Suppressor macrophage treated with lipopolysaccharide for 1 hour (primary cell): ENCODE measurements at regions not wholly inside any gene's neighbourhood (a gene's known extent, or its start where the extent isn't known, plus 50 kb on each side); places are given as distances from the start of the nearest gene placed in this dataset.
"Not testable (repeated sequence)": the region's sequence is repeated elsewhere in the genome, so short reads cannot be mapped to it uniquely, and the experiment has no call there.

Source experiments
- DNase-seq, 3 donors: peaks; one replicate each; pipeline ENCODE4 v3.0.0-alpha.2; 2020 to 2022

DNA sequence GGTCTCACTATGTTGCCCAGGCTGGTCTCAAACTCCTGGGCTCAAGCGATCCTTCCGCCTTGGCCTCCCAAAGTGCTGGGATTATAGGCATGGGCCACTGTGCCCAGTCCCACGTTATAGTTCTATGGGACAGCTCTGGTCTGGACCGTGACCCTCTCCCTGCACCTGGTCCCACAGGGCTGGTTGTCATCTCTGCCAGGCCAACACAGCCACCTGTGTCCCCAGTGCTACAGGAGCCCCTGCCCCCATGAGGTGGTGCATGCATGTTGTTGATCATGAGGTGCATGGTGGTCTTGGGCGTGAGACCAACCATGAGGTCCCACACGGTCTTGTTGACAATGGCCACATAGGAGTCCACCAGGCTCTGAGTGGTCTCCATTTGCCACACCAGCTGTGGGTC, 51.0 kb upstream of the UBE2Q2 start:
- DNase-seq, result not testable (repeated sequence)

DNA sequence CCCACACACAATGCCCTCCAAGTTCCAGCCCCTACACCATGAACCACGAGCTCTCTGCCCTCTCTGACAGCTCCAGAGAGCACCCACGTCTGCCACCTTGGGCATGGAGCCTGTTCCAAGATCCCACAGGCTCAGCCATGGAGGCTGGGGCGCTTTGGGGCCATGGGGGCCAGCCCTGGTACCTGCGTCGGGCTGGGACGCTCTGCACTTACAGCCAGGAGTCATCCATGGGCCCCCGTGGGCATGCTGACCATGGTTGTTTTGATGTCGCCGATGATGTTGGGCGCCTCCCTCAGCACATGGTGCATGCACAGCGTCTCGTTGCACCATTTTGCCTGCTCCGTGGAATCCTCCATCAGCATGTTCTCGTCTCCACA, 51.9 kb upstream of the UBE2Q2 start:
- DNase-seq, result no peak

DNA sequence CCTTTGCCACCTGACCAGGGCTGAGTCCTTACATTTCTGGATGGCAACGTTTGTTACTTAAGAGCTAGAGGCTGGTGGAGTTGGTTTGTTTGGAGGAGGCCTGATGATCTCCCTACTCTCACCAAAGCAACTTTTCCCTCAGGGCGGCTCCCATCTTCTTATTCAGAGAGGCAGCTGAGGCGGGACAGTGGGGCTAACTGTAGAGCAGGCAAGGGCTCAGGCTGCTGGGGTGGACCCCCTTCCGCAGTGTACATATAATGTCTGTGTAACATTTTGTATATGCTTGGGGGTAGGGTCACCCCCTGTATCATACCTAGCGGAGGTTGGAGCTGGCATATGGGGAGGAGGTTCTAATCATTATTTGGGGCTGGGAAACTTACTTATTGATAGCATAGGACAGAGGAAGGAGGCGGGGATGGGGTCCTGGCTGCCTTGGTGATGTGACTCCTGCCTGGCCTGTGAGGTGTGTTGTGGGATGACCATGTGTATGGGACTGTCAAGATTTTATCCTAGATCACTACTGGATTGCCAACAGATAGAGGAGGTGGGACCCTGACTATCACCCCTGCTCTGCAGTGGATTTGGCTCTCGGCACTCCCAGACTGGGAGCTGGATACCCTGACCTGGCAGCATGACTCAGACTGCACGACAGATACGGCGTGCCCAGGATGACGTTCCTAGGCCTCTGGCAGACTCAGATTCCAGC, 52.5 kb upstream of the UBE2Q2 start:
- DNase-seq, result no peak

GRCh38 chr15:75786575-75786947, 56.7 kb upstream of the UBE2Q2 start:
- DNase-seq, result no peak

- DNase-seq, result no peak
Observed at GRCh38 chr15:75785771-75786574, 57.3 kb upstream of the UBE2Q2 start.

DNA sequence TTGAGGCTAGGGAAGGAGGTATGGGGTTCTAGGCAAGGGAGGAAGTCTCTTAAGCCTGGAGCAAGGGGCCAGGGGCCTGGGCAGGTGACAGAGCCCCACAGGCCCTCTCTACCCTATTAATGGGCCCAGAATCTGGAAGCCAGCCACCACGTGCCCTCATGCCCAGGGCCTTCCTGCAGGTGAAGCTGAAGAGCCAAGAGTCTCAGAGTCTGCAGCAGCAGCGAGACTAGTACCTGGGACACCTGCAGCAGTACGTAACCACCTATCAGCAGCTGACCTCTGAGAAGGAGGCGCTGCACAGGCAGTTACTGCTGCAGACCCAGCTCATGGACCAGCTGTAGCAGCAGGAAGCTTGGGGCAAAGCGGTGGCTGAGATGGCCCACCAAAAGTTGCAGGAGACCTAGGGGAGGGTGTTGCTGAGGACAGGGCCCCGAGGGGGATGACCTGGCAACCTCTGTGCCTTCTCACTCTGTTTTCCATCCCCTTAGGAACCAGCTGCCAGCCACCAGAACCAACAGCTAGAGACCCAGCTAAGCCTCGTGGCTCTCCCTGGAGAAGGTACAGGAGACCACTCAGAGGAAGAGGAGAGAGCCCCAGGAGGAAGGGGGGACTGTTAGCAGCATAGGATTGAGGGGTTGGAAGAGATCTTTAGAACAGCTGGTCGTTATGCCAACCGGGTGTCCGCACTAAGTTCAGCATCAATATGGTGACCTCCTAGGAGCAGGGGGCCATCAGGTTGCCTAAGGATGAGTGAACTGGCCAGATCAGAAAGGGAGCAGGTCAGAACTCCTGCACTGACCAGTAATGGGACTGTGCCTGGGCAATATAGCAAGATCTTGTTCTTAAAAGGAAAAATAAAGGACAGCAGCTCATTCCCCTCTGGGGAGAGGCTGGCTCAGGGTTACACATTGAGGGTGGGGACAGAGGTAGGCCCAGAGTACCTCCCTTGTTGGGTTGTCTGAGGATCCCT, 58.5 kb upstream of the UBE2Q2 start:
- not testable (repeated sequence) for DNase-seq

GRCh38 chr15:75783566-75783965, 59.7 kb upstream of the UBE2Q2 start:
- DNase-seq, result not testable (repeated sequence)

GRCh38 chr15:75782926-75783325, 60.3 kb upstream of the UBE2Q2 start:
- DNase-seq, result no peak

DNA sequence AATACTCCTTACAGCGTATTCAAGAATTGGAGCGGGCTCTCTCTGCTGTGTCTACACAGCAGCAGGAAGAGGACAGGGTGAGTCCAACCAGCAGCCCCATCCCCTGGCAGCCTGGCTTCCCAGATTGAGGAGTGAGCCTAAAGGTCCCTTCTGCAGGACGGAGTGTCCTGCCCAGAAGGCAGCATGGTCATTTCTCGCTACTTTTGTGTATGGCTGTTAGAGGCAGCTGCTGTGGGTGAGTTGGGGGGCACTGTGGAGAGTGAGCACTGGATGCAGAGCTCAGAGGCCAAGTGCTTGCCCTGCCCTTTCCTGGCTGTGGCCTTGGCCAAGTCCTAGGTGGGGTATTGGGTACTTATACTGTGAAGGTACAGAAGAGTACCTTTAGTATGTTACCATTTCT, 62.3 kb upstream of the UBE2Q2 start:
- DNase-seq, result not testable (repeated sequence)

DNA sequence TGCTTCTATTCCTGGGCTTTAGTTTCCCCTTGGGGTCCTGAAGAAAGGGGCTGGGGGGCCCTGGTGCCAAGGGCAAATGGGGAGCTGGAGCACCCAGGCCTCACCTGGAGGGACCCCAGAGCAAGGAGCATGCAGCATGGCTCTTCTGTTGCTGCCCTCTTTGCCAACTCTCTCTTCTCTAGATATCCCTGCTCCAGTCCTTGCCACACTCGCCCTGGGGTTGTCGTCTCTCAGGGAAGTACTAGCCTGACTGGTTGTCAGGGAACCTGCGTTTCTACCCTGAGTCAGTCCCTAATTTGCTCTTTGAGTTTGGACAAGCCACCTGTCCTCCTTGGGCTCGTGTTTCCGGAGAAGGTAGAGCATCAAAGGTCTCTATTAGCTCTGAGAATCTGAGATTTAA, 63.7 kb upstream of the UBE2Q2 start:
- DNase-seq, result no peak

DNA sequence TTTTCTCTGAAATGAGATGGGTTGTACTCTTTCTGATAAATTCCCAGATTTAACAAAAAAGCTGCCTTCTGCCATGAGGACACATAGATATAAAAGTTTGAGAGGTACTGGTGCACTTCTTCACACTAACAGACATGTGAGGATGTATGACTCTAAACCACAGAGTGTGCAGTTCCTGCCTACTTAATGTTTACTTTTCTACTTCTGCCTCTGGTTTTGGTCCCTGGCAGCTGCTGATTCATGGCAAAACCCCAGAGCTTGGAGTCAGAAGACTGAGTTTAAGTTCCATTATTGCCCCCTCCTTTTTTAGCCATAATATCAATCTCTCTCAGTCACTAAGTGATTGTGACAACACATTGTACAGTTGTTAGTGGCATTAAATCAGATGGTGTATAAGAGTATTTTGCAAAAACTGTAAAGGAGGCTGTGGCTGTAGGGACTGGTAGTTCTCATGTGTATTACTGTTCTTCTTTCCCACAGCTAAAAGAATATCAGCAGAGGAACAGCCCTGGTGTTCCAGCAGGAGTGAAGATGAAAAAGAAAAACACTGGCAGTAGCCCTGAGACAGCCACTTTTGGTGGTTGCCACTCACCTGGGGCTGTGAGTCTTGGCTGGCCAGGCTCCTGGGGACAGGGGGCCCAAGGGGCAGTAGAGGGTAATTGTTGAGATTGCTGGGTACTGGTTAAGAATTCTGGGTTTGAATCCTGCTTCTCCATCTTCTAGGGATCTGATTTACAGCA, 64.4 kb upstream of the CSPG4 start:
- peak; percentile 46 to 75 (median 71) for DNase-seq

DNA sequence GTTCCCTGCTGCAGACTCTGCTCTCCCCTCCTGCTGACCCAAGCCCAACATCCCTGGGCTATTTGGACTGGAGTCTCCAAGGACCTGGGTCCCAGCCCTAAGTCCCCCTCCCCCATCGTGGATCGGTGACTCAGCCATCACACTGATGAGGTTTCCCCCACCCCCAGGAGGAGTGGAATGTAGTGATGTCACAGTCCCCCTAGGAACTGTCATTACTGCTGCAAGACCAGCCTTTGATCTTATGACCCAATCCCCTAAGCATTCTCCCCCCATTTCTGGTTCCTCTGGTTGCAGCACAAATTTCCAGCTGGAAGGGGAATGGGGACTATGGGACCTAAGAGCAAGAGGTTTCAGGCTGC, 63.4 kb upstream of the CSPG4 start:
- DNase-seq, result peak; percentile 50 to 70 (median 54)

DNA sequence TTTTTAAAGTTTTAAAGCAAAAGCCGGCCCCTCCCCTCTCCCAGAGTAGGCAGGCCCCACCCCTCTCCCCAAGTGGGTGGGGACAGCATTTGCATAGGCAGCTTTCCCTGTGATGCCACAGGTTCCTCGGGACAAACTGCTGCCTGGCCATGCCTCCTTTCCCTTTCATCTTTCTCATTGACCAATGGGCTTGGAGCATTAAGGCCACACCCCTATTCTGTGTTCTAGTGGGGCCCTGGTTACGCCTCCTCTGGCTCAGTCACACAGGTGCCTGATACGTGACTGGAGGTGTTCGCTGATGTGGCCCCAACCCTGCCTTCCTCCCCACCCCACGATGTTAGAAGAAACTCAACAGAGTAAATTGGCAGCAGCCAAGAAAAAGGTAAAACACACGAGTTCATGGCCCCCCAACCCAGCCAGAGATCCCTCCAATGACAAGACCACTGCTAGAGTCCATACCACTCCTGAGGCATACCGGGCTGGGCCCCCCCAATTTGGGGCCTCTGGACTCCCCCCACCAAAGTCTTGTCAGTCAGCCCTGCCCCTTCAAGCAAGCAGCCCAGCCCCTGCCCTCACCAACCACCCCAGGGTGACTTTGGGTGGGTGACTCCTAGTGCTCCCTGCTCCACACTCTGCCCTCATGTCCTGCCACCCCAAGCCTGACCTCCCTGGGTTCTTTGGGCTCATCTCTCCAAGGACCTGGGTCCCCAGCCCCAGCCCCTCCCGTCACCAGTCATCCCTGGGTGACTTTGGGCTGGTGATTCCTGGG, 62.8 kb upstream of the CSPG4 start:
- peak in 1 of 3 donors; percentile 13 for DNase-seq

DNA sequence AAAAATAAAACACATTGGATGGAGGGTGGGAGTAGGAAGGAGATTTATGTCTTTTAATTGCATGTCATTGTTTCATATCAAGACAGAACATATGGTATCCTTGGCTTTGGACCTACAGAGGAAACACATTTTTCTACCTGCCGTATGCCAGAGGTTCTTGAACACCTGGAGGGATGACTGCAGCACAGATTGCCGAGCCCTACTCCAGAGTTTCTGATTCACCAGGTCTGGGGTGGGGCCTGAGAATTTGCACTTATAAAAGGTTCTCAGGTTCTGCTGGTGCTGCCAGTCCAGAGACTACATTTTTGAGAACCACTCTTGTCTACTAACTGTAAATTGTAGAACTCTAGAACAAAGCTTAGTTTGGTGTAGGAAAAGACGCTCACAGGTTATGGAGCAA, 61.3 kb upstream of the CSPG4 start:
- DNase-seq, result not testable (repeated sequence)

- DNase-seq, result not testable (repeated sequence)
Observed at GRCh38 chr15:75771054-75771453, 58.4 kb upstream of the CSPG4 start.

DNA sequence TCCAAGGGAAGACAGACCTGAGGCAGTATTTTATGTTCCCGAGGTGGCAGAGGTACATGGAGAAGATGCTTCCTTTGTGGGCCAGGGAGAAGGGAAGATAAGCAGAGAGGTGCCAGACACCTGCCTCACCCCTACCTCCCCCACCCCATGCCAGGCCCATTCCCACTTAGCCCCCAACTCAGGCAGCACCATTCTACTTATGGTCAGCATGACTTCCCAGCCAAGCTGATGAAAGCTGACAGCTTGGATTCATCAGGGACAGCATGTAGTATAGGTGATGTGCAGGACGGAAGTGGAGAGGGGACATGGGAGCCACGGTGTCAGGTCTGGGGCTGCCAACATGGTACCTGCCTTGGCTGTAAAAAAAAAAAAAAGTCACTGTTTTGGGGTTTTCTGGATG, 57.5 kb upstream of the CSPG4 start:
- DNase-seq, result no peak

DNA sequence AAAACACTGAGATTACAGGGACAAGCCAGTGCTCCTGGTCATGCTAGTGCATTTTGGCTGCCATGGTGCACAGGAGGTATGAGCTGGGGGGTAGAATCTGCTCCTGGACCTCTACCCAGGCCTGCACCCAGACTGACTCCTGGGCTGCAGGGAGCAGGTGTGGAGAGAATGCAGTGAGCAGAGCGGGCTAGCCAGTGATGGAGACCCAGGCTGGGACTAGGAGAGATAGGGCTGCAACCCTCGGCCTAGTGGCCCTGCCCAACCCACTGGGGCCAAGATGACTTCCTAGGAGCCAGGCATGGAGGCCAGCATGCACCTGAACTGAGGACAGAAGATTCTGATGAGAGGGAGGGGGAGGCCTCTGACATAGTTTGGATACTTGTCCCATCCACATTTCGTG, 55.9 kb upstream of the CSPG4 start:
- not testable (repeated sequence) for DNase-seq

DNA sequence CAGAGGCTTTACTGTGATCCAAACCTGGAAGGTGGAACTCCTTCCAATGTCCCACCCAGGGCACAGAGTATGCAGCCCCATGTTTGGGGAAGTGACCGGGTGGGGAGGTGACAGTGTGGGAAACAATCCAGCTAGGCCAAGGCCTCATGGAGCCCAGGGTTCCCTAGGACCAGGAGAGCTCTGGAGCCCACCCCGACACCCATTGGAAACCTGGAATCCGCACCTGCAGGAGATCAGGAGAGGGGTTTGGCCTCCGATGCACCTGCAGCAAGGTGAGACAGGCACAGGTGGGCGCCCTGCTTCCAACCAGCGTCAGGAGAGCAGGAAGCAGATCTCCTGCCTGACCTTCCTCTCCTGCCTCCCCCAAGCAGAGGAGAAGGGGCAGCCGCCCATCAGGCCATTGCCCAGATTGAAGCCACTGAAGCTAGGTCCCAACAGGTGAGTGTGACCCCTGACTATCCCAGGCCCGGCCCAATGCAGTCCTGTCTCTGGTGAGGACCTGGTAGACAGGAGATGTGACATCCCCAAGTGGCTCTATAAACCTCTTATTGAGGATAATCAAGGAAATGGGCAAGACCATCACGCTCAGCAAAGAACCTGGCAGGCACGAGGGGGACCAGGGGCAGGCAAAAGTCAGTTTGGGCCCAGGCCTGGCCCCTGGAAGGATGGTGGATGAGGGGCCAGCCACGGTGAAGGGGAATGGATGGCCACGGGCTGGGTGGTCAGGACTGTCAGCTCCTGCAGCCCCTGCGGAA, 53.1 kb upstream of the CSPG4 start:
- DNase-seq, result not testable (repeated sequence)

DNA sequence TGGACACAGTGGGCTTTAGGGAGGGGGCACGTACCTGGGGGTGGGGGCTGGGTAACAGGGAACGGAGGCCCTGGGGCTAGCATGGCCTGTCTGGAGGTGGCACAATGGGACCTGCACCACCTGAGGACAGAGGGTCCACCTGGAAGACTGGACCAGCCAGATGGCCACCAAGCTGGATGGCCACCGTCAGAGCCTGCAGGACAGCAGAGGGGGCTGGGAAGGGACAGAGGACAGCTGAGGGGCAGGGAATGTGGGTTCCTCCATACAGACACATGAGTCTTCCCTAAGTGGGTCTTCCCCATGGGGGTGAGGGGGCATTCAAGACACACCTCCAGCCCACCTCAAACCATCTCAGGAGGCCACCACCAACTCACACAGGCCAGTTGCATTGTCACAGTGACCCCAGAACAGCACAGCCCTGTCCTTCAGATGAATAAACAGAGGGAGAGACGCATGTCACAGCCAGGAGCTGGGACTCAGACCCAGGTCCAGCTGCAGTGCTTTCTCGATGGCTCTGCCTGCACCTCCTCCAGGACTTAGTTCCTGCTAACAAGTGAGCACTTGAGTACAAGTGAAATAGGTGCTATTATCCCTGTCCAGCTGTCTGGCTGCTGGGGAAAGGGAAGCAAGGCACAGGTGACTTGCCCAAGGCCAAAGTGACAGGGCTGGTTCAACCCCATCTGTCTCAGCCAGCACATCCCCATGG, 52.4 kb upstream of the CSPG4 start:
- DNase-seq, result not testable (repeated sequence)
